ENCODE measurements at regions not wholly inside any gene's neighbourhood (a gene's known extent, or its start where the extent isn't known, plus 50 kb on each side); places are given as distances from the start of the nearest gene placed in this dataset.

DNA sequence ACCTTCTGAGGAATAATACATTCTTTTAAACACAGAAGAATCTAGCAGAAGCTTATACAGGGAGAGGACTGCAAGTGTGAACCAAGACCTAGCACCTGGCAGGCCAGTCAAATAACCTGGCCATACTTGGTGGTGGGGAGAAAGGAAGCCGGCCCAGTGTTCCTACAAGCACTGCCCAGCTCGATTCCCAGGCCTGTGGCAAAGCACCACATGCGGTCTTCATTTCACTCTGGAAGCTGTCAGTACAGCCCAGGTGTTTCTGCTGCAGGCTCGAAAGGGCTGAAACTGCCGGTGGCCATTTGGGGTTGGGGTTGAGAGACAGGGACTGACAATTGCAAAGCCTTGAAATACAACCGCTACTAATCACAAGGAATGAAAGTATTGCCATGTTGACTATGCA, 50.8 kb upstream of the EGFR start:
- peak overlapping the region; percentile 6 for H3K4me2 ChIP-seq (ENCODE audit: control insufficient read depth, extremely low read depth, insufficient read depth, low read depth, low read length)
- no peaks in the 10 kb centered on the region for H3K36me3 ChIP-seq (ENCODE audit: control insufficient read depth in 2 of 2, extremely low read depth in 1 of 2, insufficient read depth in 2 of 2, low read length in 2 of 2)
- TF ChIP-seq EZH2 (IDR thresholded peaks at IDR 0.05; ENCODE audit: low read length): no peak
- TF ChIP-seq, protein P1, sequence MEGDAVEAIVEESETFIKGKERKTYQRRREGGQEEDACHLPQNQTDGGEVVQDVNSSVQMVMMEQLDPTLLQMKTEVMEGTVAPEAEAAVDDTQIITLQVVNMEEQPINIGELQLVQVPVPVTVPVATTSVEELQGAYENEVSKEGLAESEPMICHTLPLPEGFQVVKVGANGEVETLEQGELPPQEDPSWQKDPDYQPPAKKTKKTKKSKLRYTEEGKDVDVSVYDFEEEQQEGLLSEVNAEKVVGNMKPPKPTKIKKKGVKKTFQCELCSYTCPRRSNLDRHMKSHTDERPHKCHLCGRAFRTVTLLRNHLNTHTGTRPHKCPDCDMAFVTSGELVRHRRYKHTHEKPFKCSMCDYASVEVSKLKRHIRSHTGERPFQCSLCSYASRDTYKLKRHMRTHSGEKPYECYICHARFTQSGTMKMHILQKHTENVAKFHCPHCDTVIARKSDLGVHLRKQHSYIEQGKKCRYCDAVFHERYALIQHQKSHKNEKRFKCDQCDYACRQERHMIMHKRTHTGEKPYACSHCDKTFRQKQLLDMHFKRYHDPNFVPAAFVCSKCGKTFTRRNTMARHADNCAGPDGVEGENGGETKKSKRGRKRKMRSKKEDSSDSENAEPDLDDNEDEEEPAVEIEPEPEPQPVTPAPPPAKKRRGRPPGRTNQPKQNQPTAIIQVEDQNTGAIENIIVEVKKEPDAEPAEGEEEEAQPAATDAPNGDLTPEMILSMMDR (optimal IDR thresholded peaks at IDR 0.05 in 1 of 3, IDR thresholded peaks at IDR 0.05 in 1 of 3, conservative IDR thresholded peaks at IDR 0.05 in 1 of 3; ENCODE audit: extremely low read depth in 1 of 3, insufficient read depth in 2 of 3, low read length in 3 of 3): no peak
- H3K9ac ChIP-seq (ENCODE audit: control insufficient read depth, extremely low read depth, insufficient read depth, low read length): peak overlapping the region; percentile 61
- no peaks in the 10 kb centered on the region for H4K20me1 ChIP-seq (ENCODE audit: control insufficient read depth, extremely low read depth, insufficient read depth, low read length)
- dilution Hi-C loops (cut with MboI; ENCODE audit: extremely low pct_ligation_motif_present, low sequenced_read_pairs): no loop called here
- H3K79me2 ChIP-seq (ENCODE audit: control insufficient read depth, insufficient read depth, low read length): no peaks in the 10 kb centered on the region
- no peak overlapping the region for H3K4me3 ChIP-seq (ENCODE audit: control insufficient read depth in 2 of 3, extremely low read depth in 1 of 3, insufficient read depth in 2 of 3, low read depth in 1 of 3, low read length in 3 of 3)
- H2AFZ ChIP-seq (ENCODE audit: control insufficient read depth, low read length): no peak overlapping the region
- H3K4me1 ChIP-seq (ENCODE audit: control insufficient read depth, extremely low read depth, insufficient read depth, low read length): peaks cover 50% of the 10 kb centered on the region
- no peaks in the 10 kb centered on the region for H3K9me1 ChIP-seq (ENCODE audit: control insufficient read depth, extremely low read depth, insufficient read depth, low read length)
- FAIRE-seq (no peak), DNase-seq (ENCODE audit: low read depth, low spot score) (no peak)
- peak overlapping the region; percentile 90 for H3K27ac ChIP-seq (ENCODE audit: control insufficient read depth, insufficient read depth, low read length)
- no peaks in the 10 kb centered on the region for H3K27me3 ChIP-seq (ENCODE audit: control insufficient read depth, extremely low read depth, insufficient read depth, low read length)
- H3K9me3 ChIP-seq (ENCODE audit: control insufficient read depth, low read depth, low read length): peaks cover 6% of the 10 kb centered on the region
